Heart right ventricle (tissue), 16 donors: ENCODE measurements at regions not wholly inside any gene's neighbourhood (a gene's known extent, or its start where the extent isn't known, plus 50 kb on each side); places are given as distances from the start of the nearest gene placed in this dataset.

Source experiments
- ATAC-seq, 8 donors: fragments of 200-7000 bp; cut with Tn5 transposase; one replicate each; pipeline ENCODE4 v1.9.1; 2020; ENCODE audit warnings: mild to moderate bottlenecking in 8 of 8, moderate library complexity in 8 of 8, moderate number of reproducible peaks in 1 of 8
- DNase-seq, 2 donors: peaks; one replicate each; pipeline ENCODE4 v3.0.0-alpha.2; 2020
- H3K27ac ChIP-seq, 10 donors: fragments of 200-600 bp; sonication (generic) in 2 of 10; one replicate each; pipeline versions ENCODE4 v1.5.0 to v1.8.0; 2020 to 2022; ENCODE audit warnings: mild to moderate bottlenecking in 3 of 10
- H3K27me3 ChIP-seq, 7 donors: fragments of 200-600 bp; one replicate each; pipeline ENCODE4 v1.8.0; 2021 to 2022; ENCODE audit warnings: mild to moderate bottlenecking in 2 of 7
- H3K36me3 ChIP-seq, 9 donors: fragments of 200-600 bp; sonication (generic) in 1 of 9; one replicate each; pipeline versions ENCODE4 v1.5.0 to v1.8.0; 2020 to 2022; ENCODE audit warnings: mild to moderate bottlenecking in 2 of 9
- H3K4me1 ChIP-seq, 9 donors: fragments of 200-600 bp; sonication (generic) in 1 of 9; one replicate each; pipeline versions ENCODE4 v1.5.0 to v1.8.0; 2020 to 2022; ENCODE audit warnings: mild to moderate bottlenecking in 4 of 9
- H3K4me3 ChIP-seq, 10 donors: fragments of 200-600 bp; sonication (generic) in 2 of 10; one replicate each; pipeline versions ENCODE4 v1.5.0 to v1.8.0; 2020 to 2022; ENCODE audit warnings: mild to moderate bottlenecking in 7 of 10, moderate library complexity in 2 of 10
- H3K9me3 ChIP-seq, 11 donors: fragments of 200-600 bp in 10 of 11; sonication (generic) in 2 of 11; one replicate each; pipeline versions ENCODE4 v1.5.0 to v1.8.0; 2013 to 2022; ENCODE audit warnings: mild to moderate bottlenecking in 2 of 11, control low read depth in 1 of 11, moderate library complexity in 1 of 11
- CTCF ChIP-seq, 9 donors: fragments of 200-600 bp; sonication (generic) in 2 of 9; IDR thresholded peaks; one replicate each; pipeline versions ENCODE4 v1.5.0 to v1.8.0; 2021 to 2022; ENCODE audit warnings: antibody characterized with exemption in 9 of 9, mild to moderate bottlenecking in 5 of 9, moderate library complexity in 1 of 9
- WGBS, 2 donors: extraction: QIAGEN DNeasy Blood & Tissue Kit; methylation state at CpG; one replicate each; pipeline ENCODE4 v1.1.7; 2013; ENCODE audit warnings: inconsistent platforms in 1 of 2; 5-methylcytosine and 5-hydroxymethylcytosine counted together
- intact Hi-C, 10 donors: fragments of 100-400 bp; cut with DNase I; formaldehyde crosslinking; loops; one replicate each; pipeline versions ENCODE4 v1.11.1 to v1.14.2; 2022
- donor health status: Arrhythmogenic right ventricular cardiomyopathy.
- donor health status: ischemic (EF 13 %, LVEDD 7.1; RV severe dilation, severe dysfunction).
- donor health status: healthy with polysubstance abuse.
- donor health status: DM: no; HTN: yes; CAD: no.
- donor health status: DM: no; HTN: no; CAD: no.
- donor health status: ischemic (EF 25% LVEDD 6.9; RV normal size, moderate dysfunction).
- donor health status: ischemic (EF 25% LVEDD 5.7; RV mildly dilated, moderate dysfunction).
- donor health status: healthy.
- donor health status: DM: yes; HTN: yes; CAD: no.
- donor health status: Ischemic cardiomyopathy.
- donor health status: ischemic (EF 35%, LVEDD 5.7; RV mildly dilated, moderate dysfunction).
- donor health status: nonischemic (EF 11% LVEDD 7.7; RV severe dilation, severe dysfunction).
- donor health status: DM: yes; HTN: yes; CAD: no.
- donor health status: PGD.
- donor health status: ischemic (EF 29% LVEDD 5.4; RV normal size, mild dysfunction).
- donor health status: nonischemic (EF 23%, LVEDD 6.1; RV moderate dilation, normal function).

GRCh38 chrX:10387011-10387410 is 230.2 kb downstream of the CLCN4 start:
- Histone ChIP-seq H3K4me3 (no peak overlapping the region), H3K36me3 (no peaks in the 10 kb centered on the region), H3K4me1 (no peaks in the 10 kb centered on the region), H3K27ac (no peak overlapping the region), H3K9me3 (no peaks in the 10 kb centered on the region), H3K27me3 (no peaks in the 10 kb centered on the region)
- TF ChIP-seq CTCF (IDR thresholded peaks at IDR 0.05) = no peak
- ATAC-seq (no peak), DNase-seq (no peak)
- 0 to 42% methylated on average over 1 of the region's 1 CpG for WGBS, 2 donors
- intact Hi-C loops = no loop called here

GRCh38 chrX:10390187-10390586 is 230.2 kb downstream of the MID1 start:
- intact Hi-C loops = no loop called here
- TF ChIP-seq CTCF (IDR thresholded peaks at IDR 0.05) = no peak
- Histone ChIP-seq H3K36me3 (no peaks in the 10 kb centered on the region), H3K9me3 (no peaks in the 10 kb centered on the region), H3K4me3 (no peak overlapping the region), H3K4me1 (no peaks in the 10 kb centered on the region), H3K27me3 (no peaks in the 10 kb centered on the region), H3K27ac (no peak overlapping the region)
- DNase-seq (no peak), ATAC-seq (no peak)
- WGBS, 2 donors = 76 to 82% methylated on average over 4 of the region's 4 CpGs

GRCh38 chrX:10393241-10393640 is 227.1 kb downstream of the MID1 start:
- Histone ChIP-seq H3K36me3 (no peaks in the 10 kb centered on the region), H3K27ac (no peak overlapping the region), H3K4me1 (no peaks in the 10 kb centered on the region), H3K9me3 (no peaks in the 10 kb centered on the region), H3K27me3 (no peaks in the 10 kb centered on the region), H3K4me3 (no peak overlapping the region)
- no peak for DNase-seq
- ATAC-seq = no peak
- WGBS, 2 donors = 79 to 97% methylated on average over 3 of the region's 3 CpGs
- no peak for TF ChIP-seq CTCF (IDR thresholded peaks at IDR 0.05)
- intact Hi-C loops = no loop called here

- H3K27ac ChIP-seq = no peak overlapping the region
- intact Hi-C loops = no loop called here
- TF ChIP-seq CTCF (IDR thresholded peaks at IDR 0.05) = no peak
- H3K9me3 ChIP-seq = no peaks in the 10 kb centered on the region
- H3K27me3 ChIP-seq = no peaks in the 10 kb centered on the region
- 44 to 68% methylated on average over 6 of the region's 6 CpGs for WGBS, 2 donors
- DNase-seq = no peak
- no peak overlapping the region for H3K4me3 ChIP-seq
- no peaks in the 10 kb centered on the region for H3K4me1 ChIP-seq
- no peaks in the 10 kb centered on the region for H3K36me3 ChIP-seq
- ATAC-seq = no peak
These were observed 226.5 kb downstream of the MID1 start for GRCh38 chrX:10393899-10394298.

- no peak for TF ChIP-seq CTCF (IDR thresholded peaks at IDR 0.05)
- no peaks in the 10 kb centered on the region for H3K9me3 ChIP-seq
- H3K4me3 ChIP-seq = no peak overlapping the region
- no peaks in the 10 kb centered on the region for H3K27me3 ChIP-seq
- H3K36me3 ChIP-seq = no peaks in the 10 kb centered on the region
- no peak overlapping the region for H3K27ac ChIP-seq
- no peak for DNase-seq
- no peaks in the 10 kb centered on the region for H3K4me1 ChIP-seq
- ATAC-seq = no peak
- 70 to 80% methylated on average over 3 of the region's 3 CpGs for WGBS, 2 donors
- intact Hi-C loops = no loop called here
These were observed 225.2 kb downstream of the MID1 start for GRCh38 chrX:10395179-10395578.
